Liver (tissue), 3 donors: ENCODE measurements at regions not wholly inside any gene's neighbourhood (a gene's known extent, or its start where the extent isn't known, plus 50 kb on each side); places are given as distances from the start of the nearest gene placed in this dataset.

Source experiments
- EGR1 ChIP-seq, 2 donors: IDR thresholded peaks; 2 replicates each; pipeline ENCODE4 v1.6.1; 2016 to 2018; ENCODE audit warnings: antibody characterized with exemption in 2 of 2, low read depth in 2 of 2
- RXRA ChIP-seq, 2 donors: IDR thresholded peaks; 2 replicates each; pipeline ENCODE4 v1.6.1; 2017 to 2018; ENCODE audit warnings: antibody characterized with exemption in 2 of 2, mild to moderate bottlenecking in 1 of 2
- SP1 ChIP-seq: IDR thresholded peaks from 2 replicates; pipeline ENCODE4 v1.6.1; 2018; ENCODE audit warnings: antibody characterized with exemption, mild to moderate bottlenecking
- YY1 ChIP-seq: IDR thresholded peaks from 2 replicates; pipeline ENCODE4 v1.6.1; 2016; ENCODE audit warnings: antibody characterized with exemption, mild to moderate bottlenecking
- TF ChIP-seq, protein P1 (sequence below): fragments of 150-350 bp; IDR thresholded peaks from 2 replicates; pipeline ENCODE4 v1.5.1; 2017; ENCODE audit warnings: improper control_type of control experiment, low read depth, low read length; ENCODE audit not compliant: missing input control
- donor health status: healthy.
- donor health status: healthy.

DNA sequence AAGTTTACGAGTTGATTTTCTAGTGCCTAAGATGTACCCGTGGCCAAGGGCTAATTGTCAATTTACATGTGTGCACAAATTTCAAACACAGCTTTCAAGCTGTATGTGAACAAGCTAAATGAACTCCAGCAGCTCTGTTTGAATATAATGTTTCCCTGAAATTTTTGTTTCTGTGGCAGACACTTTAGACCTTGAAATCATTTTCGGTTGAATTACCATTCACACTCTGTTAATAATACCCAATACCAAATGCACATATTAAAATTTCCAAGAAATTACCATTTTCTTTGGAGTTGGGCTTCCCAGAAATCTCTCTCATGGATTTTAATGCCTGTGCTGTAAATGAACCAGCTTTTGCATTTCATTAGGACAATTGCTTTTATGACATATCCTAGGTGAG lies 506.1 kb upstream of the ID4 start:
- TF ChIP-seq, protein P1, sequence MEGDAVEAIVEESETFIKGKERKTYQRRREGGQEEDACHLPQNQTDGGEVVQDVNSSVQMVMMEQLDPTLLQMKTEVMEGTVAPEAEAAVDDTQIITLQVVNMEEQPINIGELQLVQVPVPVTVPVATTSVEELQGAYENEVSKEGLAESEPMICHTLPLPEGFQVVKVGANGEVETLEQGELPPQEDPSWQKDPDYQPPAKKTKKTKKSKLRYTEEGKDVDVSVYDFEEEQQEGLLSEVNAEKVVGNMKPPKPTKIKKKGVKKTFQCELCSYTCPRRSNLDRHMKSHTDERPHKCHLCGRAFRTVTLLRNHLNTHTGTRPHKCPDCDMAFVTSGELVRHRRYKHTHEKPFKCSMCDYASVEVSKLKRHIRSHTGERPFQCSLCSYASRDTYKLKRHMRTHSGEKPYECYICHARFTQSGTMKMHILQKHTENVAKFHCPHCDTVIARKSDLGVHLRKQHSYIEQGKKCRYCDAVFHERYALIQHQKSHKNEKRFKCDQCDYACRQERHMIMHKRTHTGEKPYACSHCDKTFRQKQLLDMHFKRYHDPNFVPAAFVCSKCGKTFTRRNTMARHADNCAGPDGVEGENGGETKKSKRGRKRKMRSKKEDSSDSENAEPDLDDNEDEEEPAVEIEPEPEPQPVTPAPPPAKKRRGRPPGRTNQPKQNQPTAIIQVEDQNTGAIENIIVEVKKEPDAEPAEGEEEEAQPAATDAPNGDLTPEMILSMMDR, result no peak
- TF ChIP-seq YY1 (no peak), EGR1 (IDR thresholded peaks at IDR 0.05; ENCODE audit: low read depth in 2 of 2) (no peak), RXRA (IDR thresholded peaks at IDR 0.05) (no peak), SP1 (no peak)
